ENCODE measurements at regions not wholly inside any gene's neighbourhood (a gene's known extent, or its start where the extent isn't known, plus 50 kb on each side); places are given as distances from the start of the nearest gene placed in this dataset.
"Not testable (repeated sequence)": the region's sequence is repeated elsewhere in the genome, so short reads cannot be mapped to it uniquely, and the experiment has no call there.

DNA sequence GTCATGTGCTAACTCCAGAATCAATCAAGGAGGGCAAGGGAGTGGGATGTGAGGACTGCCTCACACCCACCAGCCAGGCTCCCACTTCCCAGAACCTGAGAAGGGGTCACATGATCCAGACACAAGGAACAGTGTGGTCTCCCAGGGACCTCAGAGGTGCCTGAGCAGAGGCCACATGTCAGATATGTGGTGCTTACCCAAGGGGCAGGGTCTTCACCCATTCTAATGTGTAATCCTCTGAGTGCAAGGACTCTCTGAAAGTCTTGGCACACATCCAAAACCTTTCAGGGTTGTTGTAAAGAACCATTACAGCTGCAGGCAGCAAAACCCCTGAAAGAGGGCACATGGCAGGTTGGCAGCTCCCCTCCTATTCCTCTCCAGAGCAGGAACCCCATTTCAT, 656.6 kb downstream of the UQCRFS1 start:
- CTCF ChIA-PET: no interaction called here
- POLR2A ChIA-PET: no interaction called here

- ChIA-PET CTCF (no interaction called here), POLR2A (no interaction called here)
These were observed 657.6 kb downstream of the UQCRFS1 start for GRCh38 chr19:28555317-28555716.

DNA sequence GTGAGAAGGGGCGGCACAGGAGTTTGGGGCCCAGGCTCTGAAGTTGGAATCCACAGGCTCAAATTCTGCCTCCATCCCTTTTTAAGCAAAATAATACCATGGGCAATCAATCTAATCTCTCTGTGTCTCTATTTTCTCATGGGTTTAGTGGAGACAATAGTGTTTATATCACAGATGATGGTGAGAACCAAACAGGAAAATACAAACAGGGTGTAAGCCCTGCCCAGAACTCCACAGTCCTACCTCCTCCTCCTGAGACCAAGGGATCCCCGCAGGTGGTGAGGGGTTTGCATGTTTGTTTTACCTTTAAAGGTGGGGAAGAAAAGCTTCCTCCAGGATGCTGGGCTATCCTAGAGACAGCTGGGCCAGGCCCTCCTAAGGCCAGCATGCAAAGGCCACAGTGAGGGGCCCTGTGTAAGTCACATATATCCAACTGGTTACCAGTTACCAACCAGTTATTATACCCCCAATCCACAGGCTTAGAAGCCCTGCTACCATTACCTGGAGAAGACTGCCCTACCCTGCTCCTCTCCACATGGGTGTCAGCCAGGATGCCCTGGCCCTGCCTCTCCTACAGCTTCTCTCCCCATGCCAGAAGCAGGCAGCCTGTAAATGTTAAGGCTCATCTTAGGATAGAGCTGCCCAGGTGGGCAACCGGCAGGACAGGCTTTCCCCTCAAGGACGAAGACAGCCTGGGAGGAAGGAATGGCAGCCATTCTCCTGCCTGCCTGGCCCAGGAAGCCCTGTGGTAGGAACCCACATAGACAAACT, 658.4 kb downstream of the UQCRFS1 start:
- POLR2A ChIA-PET: no interaction called here
- CTCF ChIA-PET: no interaction called here

DNA sequence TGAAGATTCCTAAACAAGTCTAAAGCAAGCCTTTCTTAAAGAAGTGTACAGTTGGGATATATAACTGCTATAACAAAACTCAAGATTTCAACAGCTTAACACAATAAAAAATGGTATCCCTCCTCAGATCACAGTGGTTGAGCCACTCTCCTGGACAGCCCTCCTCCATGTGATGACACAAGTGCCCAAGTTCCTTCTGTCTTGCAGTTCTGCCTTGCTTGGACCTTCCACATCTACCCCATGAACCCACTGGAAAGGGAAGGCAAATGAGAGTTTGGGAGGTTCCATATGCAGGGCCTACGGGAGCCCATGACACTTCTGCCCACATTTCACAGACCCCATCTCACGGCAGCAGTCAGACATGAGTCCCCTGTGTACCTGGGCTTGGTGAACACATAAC, 659.2 kb downstream of the UQCRFS1 start:
- CTCF ChIA-PET: no interaction called here
- POLR2A ChIA-PET: no interaction called here

GRCh38 chr19:28553005-28553404, 659.9 kb downstream of the UQCRFS1 start:
- CTCF ChIA-PET: no interaction called here

GRCh38 chr19:28549680-28550277, 663.2 kb downstream of the UQCRFS1 start:
- ChIA-PET CTCF (no interaction called here), POLR2A (no interaction called here)

More at GRCh38 chr19:28553005-28553404, 659.9 kb downstream of the UQCRFS1 start:
- POLR2A ChIA-PET: no interaction called here

DNA sequence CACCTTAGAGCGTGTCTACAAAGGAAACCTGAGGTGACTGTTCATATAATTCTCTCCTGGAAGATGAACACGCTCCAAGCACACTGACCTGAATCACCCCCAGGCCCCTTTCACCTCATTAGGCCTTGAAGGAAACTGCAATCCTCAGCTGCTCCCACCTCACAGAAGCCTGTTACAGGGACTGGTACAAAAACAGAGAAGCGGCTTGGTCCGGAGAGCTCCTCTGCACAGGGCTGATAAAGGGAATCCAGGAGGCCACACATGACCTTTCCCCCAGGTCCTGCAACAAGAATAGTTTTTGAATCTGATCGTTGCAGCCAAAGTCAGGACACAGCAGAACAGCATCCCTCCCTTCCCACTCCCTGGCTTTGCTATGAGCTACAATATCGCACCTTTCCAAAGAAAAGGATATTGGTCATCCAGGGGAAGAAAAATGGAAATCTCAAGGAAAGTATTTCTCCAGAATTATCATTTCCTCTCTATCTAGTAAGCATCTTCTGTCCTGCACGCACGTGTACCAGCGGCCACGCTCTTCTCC, 666.7 kb downstream of the UQCRFS1 start:
- ChIA-PET POLR2A (no interaction called here), CTCF (no interaction called here)

DNA sequence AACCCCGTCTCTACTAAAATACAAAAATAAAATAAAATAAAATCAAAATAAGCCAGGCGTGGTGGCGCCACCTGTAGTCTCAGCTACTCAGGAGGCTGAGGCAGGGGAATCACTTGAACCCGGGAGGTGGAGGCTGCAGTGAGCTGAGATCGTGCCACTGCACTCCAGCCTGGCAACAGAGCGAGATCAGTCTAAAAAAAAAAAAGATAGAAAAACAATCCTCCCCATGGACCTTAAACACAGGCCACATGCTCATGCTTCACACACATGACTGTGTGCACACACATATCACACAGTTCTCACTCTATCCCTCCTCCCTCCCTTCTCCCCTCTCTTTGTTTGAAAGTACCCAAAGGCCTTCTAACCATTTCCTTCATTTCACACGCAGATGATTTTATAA, 667.6 kb downstream of the UQCRFS1 start:
- POLR2A ChIA-PET: interaction anchor here (0.7 kb wide), 1 partner anchor 394 kb away, joined by 3 read pairs; no protein-coding TSS in a partner anchor
- CTCF ChIA-PET: not testable (repeated sequence)

- ChIA-PET CTCF (no interaction called here), POLR2A (interaction anchor here (0.7 kb wide), 1 partner anchor 395 kb away, joined by 3 read pairs; no protein-coding TSS in a partner anchor)
These were observed 668.3 kb downstream of the UQCRFS1 start for GRCh38 chr19:28544451-28545261.

- ChIA-PET CTCF (no interaction called here), POLR2A (no interaction called here)
These were observed 669.6 kb downstream of the UQCRFS1 start for GRCh38 chr19:28543244-28543776.

DNA sequence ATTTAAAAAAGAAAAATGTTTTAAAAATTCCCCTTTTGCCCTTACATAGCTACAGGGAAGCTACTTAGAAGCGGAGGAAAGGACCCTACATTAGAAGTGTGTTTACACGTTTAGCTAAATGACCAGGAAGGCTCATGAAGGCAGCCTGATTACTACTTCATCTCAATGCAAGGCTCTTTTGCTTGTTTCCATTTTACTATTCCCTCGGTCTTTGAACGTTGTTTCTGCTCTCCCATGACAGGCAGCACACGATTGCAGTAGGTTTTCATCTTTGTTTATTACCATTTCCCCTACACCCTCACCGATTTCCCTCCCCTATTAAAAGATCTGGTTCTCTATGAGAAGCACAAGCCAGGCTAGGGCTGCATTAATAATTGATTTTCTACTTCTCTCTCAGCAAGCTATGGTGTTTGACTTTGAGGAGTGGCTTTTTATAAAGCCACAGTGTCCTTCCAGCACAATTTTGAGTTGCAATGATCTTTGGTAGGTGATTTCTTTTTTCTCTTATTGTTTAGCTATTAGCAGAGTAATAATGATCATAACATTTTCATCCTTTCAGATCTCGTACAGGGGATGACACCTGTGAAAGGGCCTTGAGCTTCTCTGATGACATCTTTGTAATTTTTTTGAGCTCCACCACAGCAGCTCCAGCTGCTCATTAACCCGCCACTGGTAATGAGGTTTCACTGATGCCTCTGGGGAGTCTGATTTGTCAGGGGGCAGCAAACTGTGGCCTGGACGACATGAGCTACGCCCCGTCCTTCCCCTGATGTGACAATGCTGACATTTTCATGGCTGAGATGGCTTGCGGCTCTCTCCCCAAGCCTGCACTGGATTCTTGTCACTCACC, 670.3 kb downstream of the UQCRFS1 start:
- ChIA-PET POLR2A (no interaction called here), CTCF (no interaction called here)

- ChIA-PET POLR2A (no interaction called here), CTCF (no interaction called here)
These were observed 671.2 kb downstream of the UQCRFS1 start for GRCh38 chr19:28541602-28542393.

DNA sequence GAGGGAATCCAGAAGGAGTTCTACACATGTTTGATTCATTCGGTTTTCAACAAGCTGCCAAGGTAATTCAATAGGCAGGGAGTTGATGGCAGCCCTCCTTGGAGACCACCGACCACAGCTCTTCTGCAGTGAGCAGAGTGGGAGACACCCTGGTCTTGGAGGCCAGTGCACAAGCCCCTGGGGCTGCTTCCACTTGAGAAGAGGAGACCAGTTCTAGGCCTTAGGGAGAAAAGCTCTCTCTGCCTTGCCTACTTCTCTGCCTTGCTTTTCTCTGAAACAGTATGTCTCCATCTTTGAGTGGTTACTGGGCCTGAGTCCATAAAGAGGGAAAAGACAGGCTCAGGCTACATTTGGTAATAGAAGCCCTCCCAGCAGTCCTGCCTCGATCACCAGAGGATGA, 671.9 kb downstream of the UQCRFS1 start:
- CTCF ChIA-PET: no interaction called here
- POLR2A ChIA-PET: no interaction called here

DNA sequence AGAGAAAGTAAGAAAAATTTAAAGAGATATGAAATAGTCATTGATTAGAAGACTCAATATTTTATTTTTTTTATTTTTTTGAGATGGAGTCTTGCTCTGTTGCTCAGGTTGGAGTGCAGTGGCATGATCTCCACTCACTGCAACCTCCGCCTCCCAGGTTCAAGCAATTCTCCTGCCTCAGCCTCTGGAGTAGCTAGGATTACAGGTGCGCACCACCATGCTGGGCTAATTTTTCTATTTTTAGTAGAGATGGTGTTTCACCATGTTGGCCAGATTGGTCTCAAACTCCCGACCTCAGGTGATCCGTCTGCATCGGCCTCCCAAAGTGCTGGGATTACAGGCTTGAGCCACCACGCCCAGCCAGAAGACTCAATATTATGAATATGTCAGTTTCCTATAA, 672.6 kb downstream of the UQCRFS1 start:
- POLR2A ChIA-PET: not testable (repeated sequence)

DNA sequence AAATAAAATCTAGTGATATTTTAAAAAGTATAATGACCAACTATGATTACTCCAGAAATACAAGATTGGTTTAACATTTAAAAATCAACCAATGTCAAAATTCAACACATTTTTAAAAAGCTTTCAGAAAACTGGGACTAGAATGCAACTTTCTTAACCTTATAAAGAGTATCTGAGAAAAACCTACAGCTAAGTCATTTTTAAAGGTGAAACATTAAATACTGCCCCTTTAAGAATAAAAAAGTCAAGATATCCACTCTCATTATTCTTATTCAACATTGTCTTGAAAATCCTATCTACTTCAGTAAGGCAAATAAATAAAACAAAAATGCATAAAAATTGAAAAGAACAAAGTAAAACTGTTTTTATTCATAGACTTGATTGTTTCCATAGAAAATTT, 673.2 kb downstream of the UQCRFS1 start:
- ChIA-PET CTCF (no interaction called here), POLR2A (no interaction called here)

More for the DNA sequence above, 672.6 kb downstream of the UQCRFS1 start:
- CTCF ChIA-PET: not testable (repeated sequence)

GRCh38 chr19:28538579-28538978, 674.4 kb downstream of the UQCRFS1 start:
- POLR2A ChIA-PET, CTCF ChIA-PET: not testable (repeated sequence)

- POLR2A ChIA-PET: no interaction called here
- CTCF ChIA-PET: no interaction called here
These were observed 675.1 kb downstream of the UQCRFS1 start for GRCh38 chr19:28537896-28538295.

- CTCF ChIA-PET: no interaction called here
- POLR2A ChIA-PET: no interaction called here
These were observed 675.9 kb downstream of the UQCRFS1 start for GRCh38 chr19:28537079-28537478.

DNA sequence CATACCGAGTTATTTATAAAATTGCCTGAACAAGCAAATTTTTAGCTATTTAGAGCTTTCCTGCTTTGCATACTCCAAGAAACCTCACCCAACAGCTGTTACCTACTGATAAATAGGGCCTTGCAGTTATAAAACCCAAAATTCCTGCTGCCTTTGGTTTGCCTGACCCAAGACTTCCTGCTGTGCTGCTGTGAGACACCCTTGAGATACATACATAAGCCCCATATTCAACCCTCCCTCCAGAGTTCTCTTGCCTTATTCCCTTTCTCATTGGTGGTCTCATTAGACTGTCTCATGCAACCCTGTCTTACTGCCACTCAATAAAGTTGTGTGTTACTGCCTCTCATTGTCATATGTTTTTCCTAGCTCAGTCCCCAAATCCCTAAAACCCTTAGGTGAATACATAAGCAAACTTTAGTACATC, 677.6 kb downstream of the UQCRFS1 start:
- CTCF ChIA-PET: no interaction called here

More for the DNA sequence above, 677.6 kb downstream of the UQCRFS1 start:
- POLR2A ChIA-PET: no interaction called here

All from activated CD8-positive, alpha-beta memory T cell treated with anti-CD3 and anti-CD28 coated beads for 36 hours (primary cell).